IPS DF 6.9 (cell line): ENCODE measurements at regions not wholly inside any gene's neighbourhood (a gene's known extent, or its start where the extent isn't known, plus 50 kb on each side); places are given as distances from the start of the nearest gene placed in this dataset.

Experiments used
- DNase-seq: peaks from one replicate; pipeline ENCODE4 v3.0.0-alpha.2; 2013; ENCODE audit warnings: low read depth, low spot score
- H3K27ac ChIP-seq: one replicate; pipeline ENCODE4 v1.5.1; 2013; ENCODE audit warnings: low read length, control low read depth
- H3K27me3 ChIP-seq: 2 replicates; pipeline ENCODE4 v1.6.1; 2013; ENCODE audit warnings: mild to moderate bottlenecking, low read length; ENCODE audit not compliant: control insufficient read depth, insufficient read depth
- H3K36me3 ChIP-seq: 2 replicates; pipeline ENCODE4 v1.6.1; 2013; ENCODE audit warnings: low read length; ENCODE audit not compliant: control insufficient read depth, insufficient read depth
- H3K4me1 ChIP-seq: 2 replicates; pipeline ENCODE4 v1.6.1; 2013; ENCODE audit warnings: low read length; ENCODE audit not compliant: control insufficient read depth, insufficient read depth
- H3K4me3 ChIP-seq: 2 replicates; pipeline ENCODE4 v1.5.1; 2013; ENCODE audit warnings: mild to moderate bottlenecking, low read length
- H3K9me3 ChIP-seq: 2 replicates; pipeline ENCODE4 v1.6.1; 2013; ENCODE audit warnings: low read length, inconsistent platforms; ENCODE audit not compliant: control insufficient read depth, insufficient read depth
- WGBS: extraction: QIAGEN DNeasy Blood & Tissue Kit; methylation state at CpG from one replicate; pipeline ENCODE4 v1.1.7; 2013; ENCODE audit warnings: mixed read lengths, missing lambda C conversion rate; ENCODE audit not compliant: insufficient read length, insufficient coverage; 5-methylcytosine and 5-hydroxymethylcytosine counted together

DNA sequence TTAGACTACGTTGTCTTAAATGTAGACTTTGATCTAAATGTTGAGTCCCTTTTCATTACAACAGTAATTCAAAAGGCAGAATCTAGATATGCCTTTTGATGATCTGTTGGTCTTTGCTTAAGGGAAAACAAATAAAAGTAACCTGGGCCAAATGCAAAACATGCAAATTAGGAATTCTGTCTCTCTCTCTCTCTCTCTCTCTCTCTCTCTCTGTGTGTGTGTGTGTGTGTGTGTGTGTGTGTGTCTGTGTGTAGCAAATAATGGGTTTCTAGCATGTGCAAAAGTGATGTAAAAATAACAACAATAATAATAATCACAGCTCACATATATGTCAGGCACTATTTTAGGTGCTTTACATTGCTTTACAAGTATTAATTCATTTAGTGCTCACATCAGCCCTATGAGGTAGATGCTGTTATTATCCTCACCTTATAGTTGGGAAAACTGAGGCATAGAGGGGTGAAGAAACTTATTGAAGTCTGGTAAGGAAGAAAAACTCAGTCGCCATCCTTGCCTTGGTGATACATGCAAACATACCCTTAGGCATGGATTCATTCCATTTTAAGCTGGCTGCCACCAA, 160.3 kb upstream of the ZNF217 start:
- WGBS: no CpG with 5 or more reads among the region's 2 CpGs
- Histone ChIP-seq H3K27ac (no peak overlapping the region), H3K4me1 (peaks cover 5% of the 10 kb centered on the region; the same call in 1 of the 2 replicates), H3K27me3 (no peaks in the 10 kb centered on the region), H3K4me3 (no peak overlapping the region), H3K36me3 (no peaks in the 10 kb centered on the region), H3K9me3 (no peaks in the 10 kb centered on the region)
- no peak for DNase-seq

DNA sequence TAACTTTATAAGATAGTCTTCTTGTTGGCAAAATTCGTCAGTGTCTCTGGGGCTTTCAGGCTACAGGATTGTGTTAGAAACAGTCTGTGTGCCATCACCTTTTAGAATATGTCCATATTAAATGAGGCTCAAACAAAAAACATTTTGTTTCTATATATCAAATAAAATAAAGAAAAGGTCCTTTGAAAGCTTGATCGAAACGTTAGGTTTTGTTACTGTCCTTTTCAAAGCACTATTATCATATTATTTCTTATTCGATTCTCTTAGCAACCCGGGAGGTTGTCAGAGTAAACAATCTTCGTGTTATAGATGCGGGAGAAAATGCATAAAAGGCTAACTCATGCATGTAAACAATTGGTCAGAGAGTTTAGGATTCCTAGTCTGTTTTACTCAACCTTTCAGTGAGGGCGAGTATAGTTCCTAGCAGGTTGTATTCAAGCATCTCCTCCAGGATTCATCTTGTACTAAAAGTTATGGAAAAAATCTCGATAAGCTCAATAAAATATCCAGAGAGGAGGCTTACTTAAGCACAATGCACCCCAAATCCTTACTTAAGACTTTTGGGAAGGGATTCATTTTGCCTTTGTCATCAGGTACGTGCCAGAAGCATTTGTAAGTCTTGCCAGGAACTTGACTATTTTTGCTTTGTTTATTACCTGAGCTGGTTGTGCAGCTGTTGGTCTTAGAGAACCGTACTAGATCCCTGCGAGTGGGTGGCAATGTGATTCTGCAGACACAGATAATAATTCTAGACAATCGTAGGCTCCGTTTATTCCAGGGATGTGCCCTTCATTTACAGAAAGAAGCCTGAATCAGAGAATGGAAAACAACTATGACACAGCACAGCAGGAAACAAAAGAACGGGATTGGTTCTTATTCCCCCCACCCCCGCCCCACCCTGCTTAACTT, 159.6 kb upstream of the ZNF217 start:
- Histone ChIP-seq H3K4me3 (no peak overlapping the region), H3K9me3 (no peaks in the 10 kb centered on the region), H3K4me1 (peaks cover 5% of the 10 kb centered on the region; the same call in 1 of the 2 replicates), H3K27me3 (no peaks in the 10 kb centered on the region), H3K36me3 (no peaks in the 10 kb centered on the region), H3K27ac (no peak overlapping the region)
- DNase-seq: no peak
- WGBS: no CpG with 5 or more reads among the region's 16 CpGs

DNA sequence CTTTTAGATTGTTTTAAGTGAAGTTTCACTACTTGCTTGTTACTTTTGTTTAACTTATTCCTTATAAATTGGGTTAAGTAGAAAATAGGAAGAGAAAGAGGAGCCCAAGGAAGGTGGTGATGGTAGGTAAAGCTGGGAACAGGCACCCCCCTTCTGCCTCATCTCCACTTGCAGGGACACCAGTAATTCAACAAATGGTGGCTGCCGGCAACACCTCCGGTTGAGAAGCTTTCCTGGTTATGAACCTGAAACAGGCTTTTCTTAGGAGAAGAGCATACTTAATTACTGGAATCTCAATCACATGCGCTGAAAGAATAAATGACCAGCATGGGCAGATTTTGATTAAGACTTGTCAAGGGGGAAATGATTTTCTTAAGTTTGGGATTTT, 158.9 kb upstream of the ZNF217 start:
- H3K4me3 ChIP-seq: no peak overlapping the region
- no peak overlapping the region for H3K27ac ChIP-seq
- no peaks in the 10 kb centered on the region for H3K36me3 ChIP-seq
- no peak for DNase-seq
- H3K9me3 ChIP-seq: no peaks in the 10 kb centered on the region
- H3K27me3 ChIP-seq: no peaks in the 10 kb centered on the region
- no CpG with 5 or more reads among the region's 3 CpGs for WGBS
- H3K4me1 ChIP-seq: peaks cover 5% of the 10 kb centered on the region; the same call in 1 of the 2 replicates

DNA sequence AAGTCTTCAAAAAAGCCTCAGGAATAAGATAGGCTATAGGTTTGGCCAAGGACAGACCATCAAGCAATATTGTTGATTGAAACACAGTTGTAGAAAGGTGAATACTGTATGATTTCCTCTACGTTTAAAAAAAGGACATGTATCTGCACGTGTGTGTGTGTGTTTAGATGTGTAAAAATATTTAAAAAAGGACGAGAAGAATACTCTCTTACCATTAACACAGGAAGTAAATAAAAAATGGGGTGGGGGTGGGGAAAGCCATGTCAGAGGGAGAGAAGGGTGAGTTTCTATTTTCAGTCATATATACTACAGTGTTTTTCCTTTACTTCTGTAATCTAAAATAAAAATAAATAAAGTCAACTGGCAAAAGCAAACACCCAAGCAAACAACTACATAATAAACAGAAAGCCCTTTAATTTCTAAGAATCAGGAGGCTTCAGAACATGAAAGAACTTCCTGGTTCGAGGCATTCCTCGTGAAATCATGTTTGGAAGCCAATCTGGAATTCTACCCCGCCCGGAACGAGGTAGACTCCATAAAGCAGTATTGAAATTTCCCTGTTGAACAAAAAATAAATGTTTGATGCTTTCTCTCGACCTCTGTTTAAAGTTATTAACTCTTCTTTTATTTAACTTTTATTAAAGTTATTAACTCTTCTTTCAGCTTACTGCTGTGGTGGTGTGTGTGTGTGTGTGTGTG, 158.1 kb upstream of the ZNF217 start:
- H3K36me3 ChIP-seq: no peaks in the 10 kb centered on the region
- no CpG with 5 or more reads among the region's 9 CpGs for WGBS
- H3K27me3 ChIP-seq: no peaks in the 10 kb centered on the region
- no peak overlapping the region for H3K27ac ChIP-seq
- no peak overlapping the region for H3K4me3 ChIP-seq
- DNase-seq: no peak
- H3K9me3 ChIP-seq: no peaks in the 10 kb centered on the region
- H3K4me1 ChIP-seq: peaks cover 5% of the 10 kb centered on the region; the same call in 1 of the 2 replicates

DNA sequence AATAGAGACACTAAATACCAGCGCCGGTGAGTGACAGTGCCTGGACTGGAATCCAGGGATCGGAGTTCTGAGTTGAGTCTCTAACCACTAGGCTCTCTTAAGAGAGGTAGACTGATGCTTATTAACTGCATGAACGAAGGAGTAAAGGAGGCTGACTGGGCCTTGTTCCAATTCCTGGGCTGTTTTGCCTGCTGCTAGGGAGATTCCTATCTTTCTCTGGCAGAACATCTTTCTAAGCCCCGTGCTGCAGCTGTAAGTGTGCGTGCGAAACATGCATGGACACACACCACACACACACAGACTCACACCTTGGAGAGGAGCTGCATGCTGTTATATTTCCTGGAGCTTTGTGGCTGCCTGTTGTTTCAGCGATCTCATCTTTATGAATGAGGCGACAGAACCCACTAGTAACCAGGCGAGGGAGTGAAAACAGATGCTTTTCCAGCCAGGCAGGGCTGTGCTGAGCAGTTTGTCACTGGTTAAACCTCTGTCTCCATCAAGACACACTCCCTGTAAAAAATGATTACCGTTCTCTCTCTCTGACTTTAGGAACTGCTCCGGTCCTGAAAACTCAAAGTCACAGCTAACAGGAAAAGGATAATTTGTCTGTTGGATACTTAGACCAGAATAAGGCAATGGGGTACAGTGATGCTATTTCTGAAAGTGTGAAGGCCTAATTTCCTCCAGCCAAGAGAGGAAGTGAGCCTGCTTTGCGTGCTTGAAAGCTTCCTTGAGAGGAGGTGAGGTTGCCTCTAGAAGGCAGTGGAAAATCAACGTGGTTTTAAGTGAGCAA, 157.4 kb upstream of the ZNF217 start:
- H3K36me3 ChIP-seq: no peaks in the 10 kb centered on the region
- no peak overlapping the region for H3K4me3 ChIP-seq
- WGBS: no CpG with 5 or more reads among the region's 14 CpGs
- H3K4me1 ChIP-seq: peaks cover 3% of the 10 kb centered on the region; the same call in 1 of the 2 replicates
- no peak overlapping the region for H3K27ac ChIP-seq
- DNase-seq: no peak
- H3K27me3 ChIP-seq: no peaks in the 10 kb centered on the region
- H3K9me3 ChIP-seq: no peaks in the 10 kb centered on the region

DNA sequence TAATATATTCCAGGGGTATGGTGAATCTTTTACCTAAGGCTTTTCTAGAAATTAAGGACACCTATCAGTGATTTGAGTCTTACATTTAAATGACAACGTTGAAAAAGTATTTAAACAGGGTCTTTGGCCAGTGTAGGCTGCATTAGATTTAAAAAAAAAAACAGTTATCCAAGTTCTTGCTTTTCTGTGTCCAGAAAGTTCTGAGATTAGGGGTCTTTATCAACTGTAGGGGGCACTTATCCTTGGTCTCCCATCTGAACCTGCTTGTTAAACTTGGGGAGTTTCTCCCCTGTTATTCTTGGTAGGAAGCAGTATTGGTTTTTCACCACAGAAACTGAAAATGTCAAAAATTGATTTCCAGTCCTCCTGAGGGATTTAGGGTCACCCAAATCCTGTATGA, 155.9 kb upstream of the ZNF217 start:
- no peaks in the 10 kb centered on the region for H3K36me3 ChIP-seq
- no peak for DNase-seq
- no peak overlapping the region for H3K4me3 ChIP-seq
- no peak overlapping the region for H3K27ac ChIP-seq
- no peaks in the 10 kb centered on the region for H3K9me3 ChIP-seq
- no CpG with 5 or more reads among the region's 1 CpG for WGBS
- H3K4me1 ChIP-seq: peaks cover 3% of the 10 kb centered on the region; the same call in 1 of the 2 replicates
- H3K27me3 ChIP-seq: no peaks in the 10 kb centered on the region

DNA sequence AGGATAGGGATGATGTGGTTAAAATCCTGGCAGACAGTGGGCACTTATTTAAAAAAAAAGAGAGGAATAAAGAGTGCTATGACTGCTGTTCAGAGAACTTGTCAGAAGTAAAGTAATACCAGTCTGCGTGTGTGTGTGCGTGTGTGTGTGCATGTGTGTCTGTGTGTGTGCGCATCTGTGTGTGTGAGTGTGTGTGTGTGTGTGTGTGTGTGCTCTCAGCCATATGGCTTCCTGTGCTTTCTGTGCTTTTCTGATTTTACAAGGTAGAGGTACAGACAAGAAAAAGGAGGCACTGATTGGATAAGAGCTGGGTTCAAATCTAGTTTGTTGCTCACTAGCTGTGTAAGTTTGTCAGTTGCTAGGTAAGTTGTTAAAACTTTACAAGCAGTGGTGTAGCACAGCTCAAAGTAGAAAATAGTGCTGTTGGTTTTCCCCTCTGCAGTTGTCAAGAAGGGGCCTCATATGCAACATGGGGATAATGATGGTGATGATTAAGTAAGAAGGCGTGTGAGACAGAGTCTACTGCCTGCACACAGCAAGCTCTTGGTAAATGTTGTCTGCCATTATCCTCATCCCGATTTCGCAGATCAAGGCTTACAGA, 155.3 kb upstream of the ZNF217 start:
- WGBS: no CpG with 5 or more reads among the region's 6 CpGs
- no peak for DNase-seq
- Histone ChIP-seq H3K9me3 (no peaks in the 10 kb centered on the region), H3K36me3 (no peaks in the 10 kb centered on the region), H3K27ac (no peak overlapping the region), H3K27me3 (no peaks in the 10 kb centered on the region), H3K4me1 (no peaks in the 10 kb centered on the region; the same call in 1 of the 2 replicates), H3K4me3 (no peak overlapping the region)

DNA sequence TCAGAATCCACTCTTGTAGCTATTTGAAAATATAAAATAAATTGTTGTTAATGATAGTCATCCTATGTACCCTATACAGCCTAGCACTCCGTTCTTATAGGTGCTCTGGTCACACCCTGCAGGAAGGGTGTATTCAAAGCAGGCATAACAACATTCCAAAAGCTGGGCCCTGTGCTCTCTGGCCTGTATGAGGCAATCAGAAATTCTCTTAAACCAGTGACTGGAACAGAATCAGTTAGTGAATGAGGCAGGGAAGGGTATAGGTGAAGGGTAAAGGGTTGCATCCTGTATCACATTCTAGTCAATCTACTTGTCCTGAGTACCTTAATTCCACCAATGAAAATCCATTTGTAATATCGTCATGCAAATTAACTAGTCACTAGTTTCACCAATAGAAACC, 154.5 kb upstream of the ZNF217 start:
- no peak for DNase-seq
- WGBS: no CpG with 5 or more reads among the region's 2 CpGs
- Histone ChIP-seq H3K27me3 (no peaks in the 10 kb centered on the region), H3K4me1 (peaks cover 1% of the 10 kb centered on the region; the same call in 1 of the 2 replicates), H3K27ac (no peak overlapping the region), H3K4me3 (no peak overlapping the region), H3K9me3 (no peaks in the 10 kb centered on the region), H3K36me3 (no peaks in the 10 kb centered on the region)

DNA sequence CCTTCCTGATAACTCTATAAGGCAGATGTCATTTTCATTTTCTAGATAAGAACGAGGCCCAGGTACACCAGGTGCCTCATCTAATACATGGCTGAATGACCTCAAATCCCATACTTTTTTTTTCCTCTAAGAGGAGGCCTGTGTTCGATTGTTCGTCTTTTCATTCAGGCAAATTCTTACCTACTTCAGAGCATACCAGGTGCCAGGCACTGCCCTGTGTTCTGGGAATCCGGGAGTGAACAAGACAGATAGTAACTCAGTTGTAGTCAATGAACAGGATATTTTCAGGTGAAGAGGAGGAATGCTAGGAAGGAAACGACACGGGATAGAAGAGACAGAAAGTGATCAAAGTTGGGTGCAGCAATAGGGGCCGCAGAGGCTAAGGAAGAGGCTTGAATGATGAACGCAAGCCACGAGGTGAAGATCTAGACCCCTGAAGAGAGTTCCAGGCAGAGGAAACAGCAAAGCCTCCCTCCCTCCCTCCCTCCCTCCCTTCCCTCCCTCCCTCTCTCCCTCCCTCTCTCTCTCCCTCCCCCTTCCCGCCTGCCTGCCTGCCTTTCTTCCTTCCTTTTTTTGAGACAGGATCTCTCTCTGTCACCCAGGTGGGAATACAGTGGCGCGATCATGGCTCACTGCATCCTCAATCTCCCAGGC, 150.1 kb upstream of the ZNF217 start:
- Histone ChIP-seq H3K4me3 (no peak overlapping the region), H3K36me3 (no peaks in the 10 kb centered on the region), H3K27me3 (no peaks in the 10 kb centered on the region), H3K9me3 (no peaks in the 10 kb centered on the region), H3K27ac (no peak overlapping the region), H3K4me1 (peaks cover 4% of the 10 kb centered on the region; the same call in 1 of the 2 replicates)
- no CpG with 5 or more reads among the region's 12 CpGs for WGBS
- no peak for DNase-seq
